Loucy (cell line): ENCODE measurements at regions not wholly inside any gene's neighbourhood (a gene's known extent, or its start where the extent isn't known, plus 50 kb on each side); places are given as distances from the start of the nearest gene placed in this dataset.

Experiments used
- EZH2phosphoT487 ChIP-seq: fragments of 200-600 bp; IDR thresholded peaks from 2 replicates; pipeline ENCODE4 v1.6.1; 2018; ENCODE audit warnings: antibody characterized with exemption, mild to moderate bottlenecking, moderate library complexity, borderline replicate concordance
- TF ChIP-seq, protein P1 (sequence below): fragments of 200-600 bp; sonication (generic); conservative IDR thresholded peaks from 2 replicates; pipeline ENCODE4 v1.5.1; 2014; ENCODE audit warnings: mild to moderate bottlenecking, antibody characterized with exemption, low read length

DNA sequence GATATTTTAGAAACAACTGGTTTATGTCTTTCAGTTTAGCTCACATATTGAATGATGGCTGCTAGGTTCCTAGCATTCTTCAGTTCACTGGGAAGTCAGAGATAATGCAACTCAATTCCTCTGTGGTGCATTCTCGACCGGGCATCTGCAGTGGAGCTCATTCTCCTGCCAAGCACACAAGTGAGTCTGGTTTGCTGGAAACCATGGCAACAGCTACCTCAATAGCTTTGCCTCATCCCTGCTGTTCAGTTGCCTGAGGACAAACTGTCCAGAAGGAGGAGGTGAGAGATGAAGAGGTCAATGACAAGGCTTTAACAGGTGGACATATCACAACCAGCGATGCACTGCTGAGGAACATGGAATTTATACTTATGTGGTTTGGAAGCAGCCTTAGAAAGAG lies 816.9 kb downstream of the AACS start:
- TF ChIP-seq, protein P1, sequence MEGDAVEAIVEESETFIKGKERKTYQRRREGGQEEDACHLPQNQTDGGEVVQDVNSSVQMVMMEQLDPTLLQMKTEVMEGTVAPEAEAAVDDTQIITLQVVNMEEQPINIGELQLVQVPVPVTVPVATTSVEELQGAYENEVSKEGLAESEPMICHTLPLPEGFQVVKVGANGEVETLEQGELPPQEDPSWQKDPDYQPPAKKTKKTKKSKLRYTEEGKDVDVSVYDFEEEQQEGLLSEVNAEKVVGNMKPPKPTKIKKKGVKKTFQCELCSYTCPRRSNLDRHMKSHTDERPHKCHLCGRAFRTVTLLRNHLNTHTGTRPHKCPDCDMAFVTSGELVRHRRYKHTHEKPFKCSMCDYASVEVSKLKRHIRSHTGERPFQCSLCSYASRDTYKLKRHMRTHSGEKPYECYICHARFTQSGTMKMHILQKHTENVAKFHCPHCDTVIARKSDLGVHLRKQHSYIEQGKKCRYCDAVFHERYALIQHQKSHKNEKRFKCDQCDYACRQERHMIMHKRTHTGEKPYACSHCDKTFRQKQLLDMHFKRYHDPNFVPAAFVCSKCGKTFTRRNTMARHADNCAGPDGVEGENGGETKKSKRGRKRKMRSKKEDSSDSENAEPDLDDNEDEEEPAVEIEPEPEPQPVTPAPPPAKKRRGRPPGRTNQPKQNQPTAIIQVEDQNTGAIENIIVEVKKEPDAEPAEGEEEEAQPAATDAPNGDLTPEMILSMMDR, result no peak
- TF ChIP-seq EZH2phosphoT487, result no peak
